ENCODE measurements at regions not wholly inside any gene's neighbourhood (a gene's known extent, or its start where the extent isn't known, plus 50 kb on each side); places are given as distances from the start of the nearest gene placed in this dataset.
A peak's percentile ranks its signal among the peaks of the same experiment; 100 is the strongest.

- DNase-seq, result no peak
Measured at GRCh38 chr2:39515273-39515896, 78.3 kb upstream of the MAP4K3 start.

GRCh38 chr2:39515897-39516346 lies 78.8 kb upstream of the MAP4K3 start:
- DNase-seq, result no peak

GRCh38 chr2:39516347-39517101 lies 79.4 kb upstream of the MAP4K3 start:
- DNase-seq, result peak; percentile 82

GRCh38 chr2:39517102-39517436 lies 80.0 kb upstream of the MAP4K3 start:
- DNase-seq, result no peak

GRCh38 chr2:39517622-39518021 lies 80.5 kb upstream of the MAP4K3 start:
- no peak for DNase-seq

GRCh38 chr2:39519886-39520285 lies 82.8 kb upstream of the MAP4K3 start:
- no peak for DNase-seq

- DNase-seq, result no peak
Measured at GRCh38 chr2:39521876-39522517, 84.9 kb upstream of the MAP4K3 start.

GRCh38 chr2:39522518-39522877 lies 85.4 kb upstream of the MAP4K3 start:
- DNase-seq, result no peak

GRCh38 chr2:39523308-39524044 lies 86.4 kb upstream of the MAP4K3 start:
- DNase-seq, result peak; percentile 3

- no peak for DNase-seq
Measured at GRCh38 chr2:39524061-39524460, 87.0 kb upstream of the MAP4K3 start.

- no peak for DNase-seq
Measured at GRCh38 chr2:39524756-39525635, 87.9 kb upstream of the MAP4K3 start.

- no peak for DNase-seq
Measured at GRCh38 chr2:39525636-39526412, 88.7 kb upstream of the MAP4K3 start.

GRCh38 chr2:39528701-39529100 lies 91.6 kb upstream of the MAP4K3 start:
- DNase-seq, result no peak

GRCh38 chr2:39529836-39530235 lies 92.8 kb upstream of the MAP4K3 start:
- no peak for DNase-seq

- DNase-seq, result peak; percentile 62
Measured at GRCh38 chr2:39530411-39530866, 93.4 kb upstream of the MAP4K3 start.

- no peak for DNase-seq
Measured at GRCh38 chr2:39531220-39531777, 94.2 kb upstream of the MAP4K3 start.

- DNase-seq, result peak; percentile 58
Measured at GRCh38 chr2:39532933-39533332, 95.8 kb upstream of the MAP4K3 start.

GRCh38 chr2:39534095-39534711 lies 97.1 kb upstream of the MAP4K3 start:
- DNase-seq, result no peak

- DNase-seq, result peak; percentile 20
Measured at GRCh38 chr2:39535636-39536185, 98.6 kb upstream of the MAP4K3 start.

GRCh38 chr2:39537150-39537549 lies 100.1 kb upstream of the MAP4K3 start:
- no peak for DNase-seq
